Liver (tissue), 8 donors: ENCODE measurements at regions not wholly inside any gene's neighbourhood (a gene's known extent, or its start where the extent isn't known, plus 50 kb on each side); places are given as distances from the start of the nearest gene placed in this dataset.

Source experiments
- DNase-seq: peaks from one replicate; pipeline ENCODE4 v3.0.0-alpha.2; 2017; ENCODE audit warnings: low spot score
- H3K27ac ChIP-seq, 2 donors: one replicate each; pipeline ENCODE4 v1.7.0; 2013; ENCODE audit warnings: inconsistent platforms in 2 of 2, low read length in 2 of 2, control low read depth in 1 of 2, low read depth in 1 of 2, mild to moderate bottlenecking in 1 of 2
- H3K27me3 ChIP-seq, 4 donors: one replicate each; pipeline versions ENCODE4 v1.6.1 to v1.7.0; 2013; ENCODE audit warnings: low read length in 3 of 4, inconsistent platforms in 1 of 4, mild to moderate bottlenecking in 1 of 4, moderate library complexity in 1 of 4; ENCODE audit not compliant: control insufficient read depth in 4 of 4, insufficient read depth in 4 of 4
- H3K36me3 ChIP-seq, 4 donors: one replicate each; pipeline versions ENCODE4 v1.6.1 to v1.7.0; 2013; ENCODE audit warnings: low read length in 3 of 4, mild to moderate bottlenecking in 3 of 4, low read depth in 1 of 4, moderate library complexity in 1 of 4; ENCODE audit not compliant: control insufficient read depth in 4 of 4, insufficient read depth in 3 of 4
- H3K4me1 ChIP-seq, 4 donors: one replicate each; pipeline versions ENCODE4 v1.6.1 to v1.7.0; 2013; ENCODE audit warnings: low read length in 3 of 4, mild to moderate bottlenecking in 3 of 4, moderate library complexity in 1 of 4; ENCODE audit not compliant: control insufficient read depth in 4 of 4, insufficient read depth in 4 of 4
- H3K4me3 ChIP-seq, 3 donors: one replicate each; pipeline versions ENCODE4 v1.6.1 to v1.7.0; 2013; ENCODE audit warnings: low read length in 3 of 3, control low read depth in 1 of 3, low read depth in 1 of 3, mild to moderate bottlenecking in 1 of 3
- H3K9ac ChIP-seq, 2 donors: one replicate each; pipeline ENCODE4 v1.7.0; 2013; ENCODE audit warnings: low read length in 2 of 2, mild to moderate bottlenecking in 2 of 2, moderate library complexity in 2 of 2, control low read depth in 1 of 2, low read depth in 1 of 2
- H3K9me3 ChIP-seq, 4 donors: one replicate each; pipeline versions ENCODE4 v1.6.1 to v1.7.0; 2013; ENCODE audit warnings: low read length in 3 of 4; ENCODE audit not compliant: control insufficient read depth in 4 of 4
- ATF3 ChIP-seq: IDR thresholded peaks from 2 replicates; pipeline ENCODE4 v1.6.1; 2016; ENCODE audit warnings: antibody characterized with exemption
- CTCF ChIP-seq: fragments of 150-350 bp; IDR thresholded peaks from 2 replicates; pipeline ENCODE4 v1.5.1; 2017; ENCODE audit warnings: improper control_type of control experiment, low read depth, low read length; ENCODE audit not compliant: missing input control
- EGR1 ChIP-seq, 2 donors: IDR thresholded peaks; 2 replicates each; pipeline ENCODE4 v1.6.1; 2016 to 2018; ENCODE audit warnings: antibody characterized with exemption in 2 of 2, low read depth in 2 of 2
- FOXA1 ChIP-seq: IDR thresholded peaks from 2 replicates; pipeline ENCODE4 v1.6.1; 2016; ENCODE audit warnings: antibody characterized with exemption
- HNF4A ChIP-seq, 2 donors: conservative IDR thresholded peaks; 2 replicates each; pipeline ENCODE4 v1.6.1; 2016; ENCODE audit warnings: antibody characterized with exemption in 2 of 2, mild to moderate bottlenecking in 2 of 2
- HNF4G ChIP-seq: IDR thresholded peaks from 2 replicates; pipeline ENCODE4 v1.6.1; 2016; ENCODE audit warnings: antibody characterized with exemption
- MAX ChIP-seq: IDR thresholded peaks from 2 replicates; pipeline ENCODE4 v1.6.1; 2016; ENCODE audit warnings: antibody characterized with exemption
- RAD21 ChIP-seq, 2 donors: IDR thresholded peaks; 2 replicates each; pipeline ENCODE4 v1.6.1; 2016; ENCODE audit warnings: antibody characterized with exemption in 2 of 2, mild to moderate bottlenecking in 2 of 2
- REST ChIP-seq: IDR thresholded peaks from 2 replicates; pipeline ENCODE4 v1.6.1; 2016; ENCODE audit warnings: antibody characterized with exemption, mild to moderate bottlenecking
- RXRA ChIP-seq, 2 donors: IDR thresholded peaks; 2 replicates each; pipeline ENCODE4 v1.6.1; 2017 to 2018; ENCODE audit warnings: antibody characterized with exemption in 2 of 2, mild to moderate bottlenecking in 1 of 2
- SP1 ChIP-seq: IDR thresholded peaks from 2 replicates; pipeline ENCODE4 v1.6.1; 2018; ENCODE audit warnings: antibody characterized with exemption, mild to moderate bottlenecking
- TAF1 ChIP-seq: conservative IDR thresholded peaks from 2 replicates; pipeline ENCODE4 v1.6.1; 2016; ENCODE audit warnings: antibody characterized with exemption, mild to moderate bottlenecking
- WGBS: extraction: QIAGEN DNeasy Blood & Tissue Kit; methylation state at CpG from one replicate; pipeline ENCODE4 v1.1.7; 2013; 5-methylcytosine and 5-hydroxymethylcytosine counted together
- donor health status: healthy.
- donor health status: healthy.
- donor health status: healthy.
- donor health status: healthy.
- donor health status: healthy.

GRCh38 chr2:67318563-67318962, 78.6 kb upstream of the ETAA1 start:
- Histone ChIP-seq H3K4me1 (no peaks in the 10 kb centered on the region), H3K4me3 (no peak overlapping the region), H3K36me3 (no peaks in the 10 kb centered on the region), H3K27ac (no peak overlapping the region), H3K9me3 (no peaks in the 10 kb centered on the region), H3K9ac (no peak overlapping the region), H3K27me3 (peaks cover 0 to 3% (median 0%) of the 10 kb centered on the region in 4 donors)
- 85% methylated on average over 3 of the region's 3 CpGs for WGBS
- no peak for DNase-seq
- no peak for TF ChIP-seq ATF3
- no peak for TF ChIP-seq MAX
- TF ChIP-seq EGR1 (IDR thresholded peaks at IDR 0.05; ENCODE audit: low read depth in 2 of 2): no peak
- no peak for TF ChIP-seq RAD21 (IDR thresholded peaks at IDR 0.05)
- no peak for TF ChIP-seq SP1
- TF ChIP-seq REST: no peak
- TF ChIP-seq CTCF: no peak
- TF ChIP-seq RXRA (IDR thresholded peaks at IDR 0.05): no peak
- TF ChIP-seq HNF4G: no peak
- TF ChIP-seq HNF4A (conservative IDR thresholded peaks at IDR 0.05): no peak
- TF ChIP-seq TAF1: no peak

- TF ChIP-seq FOXA1: no peak
- H3K9ac ChIP-seq: no peak overlapping the region
- H3K27ac ChIP-seq: no peak overlapping the region
- no peaks in the 10 kb centered on the region for H3K9me3 ChIP-seq
- no peak for DNase-seq
- no peaks in the 10 kb centered on the region for H3K36me3 ChIP-seq
- H3K27me3 ChIP-seq: no peaks in the 10 kb centered on the region
- H3K4me3 ChIP-seq: no peak overlapping the region
- WGBS: 78% methylated on average over 6 of the region's 6 CpGs
- H3K4me1 ChIP-seq: no peaks in the 10 kb centered on the region
Observed at GRCh38 chr2:67318993-67319481, 78.1 kb upstream of the ETAA1 start.
